Lower leg skin (tissue), 4 donors: ENCODE measurements at regions not wholly inside any gene's neighbourhood (a gene's known extent, or its start where the extent isn't known, plus 50 kb on each side); places are given as distances from the start of the nearest gene placed in this dataset.

Experiments
- DNase-seq, 2 donors: peaks; one replicate each; pipeline ENCODE4 v3.0.0-alpha.2; 2019; ENCODE audit warnings: low spot score in 2 of 2
- H3K4me3 ChIP-seq: fragments of 200-600 bp; sonication (generic); 2 replicates; pipeline ENCODE4 v1.5.1; 2017; ENCODE audit warnings: mild to moderate bottlenecking, low read depth; ENCODE audit not compliant: poor library complexity, severe bottlenecking
- POLR2A ChIP-seq, 2 donors: fragments of 450-650 bp; IDR thresholded peaks; one replicate each; pipeline ENCODE4 v1.6.1; 2016 to 2017; ENCODE audit warnings: antibody characterized with exemption in 2 of 2, mild to moderate bottlenecking in 1 of 2, moderate library complexity in 1 of 2
- WGBS, 2 donors: methylation state at CpG; one replicate each; pipeline ENCODE4 v1.1.5; 2018; 5-methylcytosine and 5-hydroxymethylcytosine counted together
- intact Hi-C: fragments of 100-400 bp; cut with DNase I; formaldehyde crosslinking; loops from one replicate; pipeline ENCODE4 v1.15.0; 2023; ENCODE audit warnings: low total_unique reads
- TF ChIP-seq, protein P1 (sequence below), 3 donors: fragments of 450-650 bp; IDR thresholded peaks; one replicate each; pipeline ENCODE4 v1.5.1; 2016; ENCODE audit warnings: antibody characterized with exemption in 3 of 3, mild to moderate bottlenecking in 3 of 3, moderate library complexity in 2 of 3

- no peak overlapping the region for H3K4me3 ChIP-seq
- TF ChIP-seq, protein P1, sequence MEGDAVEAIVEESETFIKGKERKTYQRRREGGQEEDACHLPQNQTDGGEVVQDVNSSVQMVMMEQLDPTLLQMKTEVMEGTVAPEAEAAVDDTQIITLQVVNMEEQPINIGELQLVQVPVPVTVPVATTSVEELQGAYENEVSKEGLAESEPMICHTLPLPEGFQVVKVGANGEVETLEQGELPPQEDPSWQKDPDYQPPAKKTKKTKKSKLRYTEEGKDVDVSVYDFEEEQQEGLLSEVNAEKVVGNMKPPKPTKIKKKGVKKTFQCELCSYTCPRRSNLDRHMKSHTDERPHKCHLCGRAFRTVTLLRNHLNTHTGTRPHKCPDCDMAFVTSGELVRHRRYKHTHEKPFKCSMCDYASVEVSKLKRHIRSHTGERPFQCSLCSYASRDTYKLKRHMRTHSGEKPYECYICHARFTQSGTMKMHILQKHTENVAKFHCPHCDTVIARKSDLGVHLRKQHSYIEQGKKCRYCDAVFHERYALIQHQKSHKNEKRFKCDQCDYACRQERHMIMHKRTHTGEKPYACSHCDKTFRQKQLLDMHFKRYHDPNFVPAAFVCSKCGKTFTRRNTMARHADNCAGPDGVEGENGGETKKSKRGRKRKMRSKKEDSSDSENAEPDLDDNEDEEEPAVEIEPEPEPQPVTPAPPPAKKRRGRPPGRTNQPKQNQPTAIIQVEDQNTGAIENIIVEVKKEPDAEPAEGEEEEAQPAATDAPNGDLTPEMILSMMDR (IDR thresholded peaks at IDR 0.05): no peak
- TF ChIP-seq POLR2A (IDR thresholded peaks at IDR 0.05): no peak
- no peak for DNase-seq
- intact Hi-C loops: no loop called here
- 79 to 80% methylated on average over 2 of the region's 2 CpGs for WGBS, 2 donors
Measured at GRCh38 chr2:217529271-217529670, 473.5 kb downstream of the TNS1 start.

- no peak overlapping the region for H3K4me3 ChIP-seq
- no peak for DNase-seq
- intact Hi-C loops: no loop called here
- TF ChIP-seq, protein P1 (IDR thresholded peaks at IDR 0.05): no peak
- TF ChIP-seq POLR2A (IDR thresholded peaks at IDR 0.05): no peak
- 59 to 66% methylated on average over 4 of the region's 4 CpGs for WGBS, 2 donors
Measured at GRCh38 chr2:217527590-217528202, 475.1 kb downstream of the TNS1 start.

DNA sequence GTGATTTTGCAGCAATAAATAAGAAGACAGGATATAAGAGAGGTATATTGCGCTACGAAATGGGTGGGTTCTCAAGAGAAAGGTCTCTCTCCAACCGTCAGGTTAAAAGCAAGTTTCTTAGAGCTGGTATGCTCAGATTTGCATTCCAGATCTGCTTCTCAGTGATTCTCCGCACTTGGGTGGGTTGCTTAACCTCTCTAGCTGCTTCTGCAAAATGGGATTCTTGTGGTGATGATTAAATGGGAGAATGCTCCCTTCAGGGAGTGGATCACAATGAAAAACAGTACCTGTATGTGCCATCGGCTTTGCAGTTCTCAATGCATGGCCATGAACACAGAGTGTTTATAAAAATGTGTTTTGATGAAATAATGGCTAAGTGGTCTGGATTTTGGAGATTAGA is 477.7 kb downstream of the TNS1 start:
- no peak for DNase-seq
- 91% methylated on average over 5 of the region's 5 CpGs for WGBS, 2 donors
- H3K4me3 ChIP-seq: no peak overlapping the region
- intact Hi-C loops: no loop called here
- TF ChIP-seq, protein P1 (IDR thresholded peaks at IDR 0.05): no peak
- no peak for TF ChIP-seq POLR2A (IDR thresholded peaks at IDR 0.05)

DNA sequence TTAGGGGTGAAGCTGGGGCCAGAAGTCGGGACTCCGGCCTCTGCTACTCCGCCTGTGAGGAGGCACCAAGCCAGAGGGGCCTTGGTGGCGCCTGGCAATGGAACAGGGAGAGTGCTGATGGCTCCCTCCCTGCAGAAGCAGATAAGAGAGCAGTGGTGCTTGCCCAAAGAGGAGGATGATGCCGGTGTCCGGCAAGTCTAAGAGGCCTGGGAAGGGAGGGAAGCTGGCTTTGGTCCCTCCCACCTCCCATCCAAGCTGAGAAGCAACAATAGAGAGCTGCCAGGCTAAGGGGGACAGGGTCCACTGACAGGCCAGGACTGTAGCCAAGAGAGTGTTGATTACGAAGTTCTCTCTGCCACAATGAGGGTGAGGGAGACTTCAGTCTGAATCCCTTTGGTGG is 479.5 kb downstream of the TNS1 start:
- 81 to 91% methylated on average over 7 of the region's 7 CpGs for WGBS, 2 donors

GRCh38 chr2:217521820-217522219 is 481.0 kb downstream of the TNS1 start:
- no peak overlapping the region for H3K4me3 ChIP-seq
- intact Hi-C loops: no loop called here
- 30 to 34% methylated on average over 2 of the region's 2 CpGs for WGBS, 2 donors
- TF ChIP-seq, protein P1 (IDR thresholded peaks at IDR 0.05): no peak
- no peak for TF ChIP-seq POLR2A (IDR thresholded peaks at IDR 0.05)
- peak in 1 of 2 donors; percentile 27 for DNase-seq

More for the DNA sequence above, 479.5 kb downstream of the TNS1 start:
- H3K4me3 ChIP-seq: no peak overlapping the region
- TF ChIP-seq, protein P1 (IDR thresholded peaks at IDR 0.05): no peak
- no peak for TF ChIP-seq POLR2A (IDR thresholded peaks at IDR 0.05)
- DNase-seq: no peak
- intact Hi-C loops: no loop called here
